ENCODE measurements at regions not wholly inside any gene's neighbourhood (a gene's known extent, or its start where the extent isn't known, plus 50 kb on each side); places are given as distances from the start of the nearest gene placed in this dataset.

GRCh38 chr7:25712500-25712899 is 439.5 kb upstream of the NFE2L3 start:
- no peak for TF ChIP-seq CTCF (conservative IDR thresholded peaks at IDR 0.05)
- TF ChIP-seq EZH2 (IDR thresholded peaks at IDR 0.05; ENCODE audit: low read depth) = no peak
